Karpas-422 (cell line): ENCODE measurements at regions not wholly inside any gene's neighbourhood (a gene's known extent, or its start where the extent isn't known, plus 50 kb on each side); places are given as distances from the start of the nearest gene placed in this dataset.

Source experiments
- DNase-seq: peaks from one replicate; pipeline ENCODE4 v3.0.0-alpha.2; 2015
- H2AFZ ChIP-seq: fragments of 200-600 bp; sonication (generic); 2 replicates; pipeline ENCODE4 v1.6.1; 2014; ENCODE audit warnings: antibody characterized with exemption, low read length, mixed read lengths
- H3K27ac ChIP-seq: fragments of 200-600 bp; sonication (generic); 2 replicates; pipeline ENCODE4 v1.5.1; 2014; ENCODE audit warnings: mild to moderate bottlenecking, low read length, moderate library complexity
- H3K27me3 ChIP-seq: fragments of 200-600 bp; sonication (generic); 2 replicates; pipeline ENCODE4 v1.6.1; 2014; ENCODE audit warnings: low read length, mixed read lengths
- H3K36me3 ChIP-seq: fragments of 200-600 bp; sonication (generic); 2 replicates; pipeline ENCODE4 v1.6.1; 2014; ENCODE audit warnings: low read length, mixed read lengths; ENCODE audit not compliant: insufficient read depth
- H3K4me1 ChIP-seq: fragments of 200-600 bp; sonication (generic); 2 replicates; pipeline ENCODE4 v1.6.1; 2014; ENCODE audit warnings: mild to moderate bottlenecking, low read length, mixed read lengths
- H3K4me2 ChIP-seq: fragments of 200-600 bp; sonication (generic); 2 replicates; pipeline ENCODE4 v1.6.1; 2014; ENCODE audit warnings: low read length, low read depth, mild to moderate bottlenecking; ENCODE audit not compliant: poor library complexity, severe bottlenecking
- H3K4me3 ChIP-seq: fragments of 200-600 bp; sonication (generic); 2 replicates; pipeline ENCODE4 v1.5.1; 2014; ENCODE audit warnings: mild to moderate bottlenecking, antibody characterized with exemption, low read length, mixed read lengths
- H3K79me2 ChIP-seq: fragments of 200-600 bp; sonication (generic); 2 replicates; pipeline ENCODE4 v1.6.1; 2014; ENCODE audit warnings: mild to moderate bottlenecking, low read length, mixed read lengths
- H3K9ac ChIP-seq: fragments of 200-600 bp; sonication (generic); 2 replicates; pipeline ENCODE4 v1.6.0; 2014; ENCODE audit warnings: low read length
- H3K9me2 ChIP-seq: fragments of 200-600 bp; sonication (generic), shearing (Covaris generic); replicated peaks from 2 replicates; pipeline ENCODE4 v1.6.0; 2014; ENCODE audit warnings: mild to moderate bottlenecking, low read length, moderate library complexity; ENCODE audit not compliant: insufficient read depth
- H3K9me3 ChIP-seq: fragments of 300-700, 200-600 bp; sonication (generic); 2 replicates; pipeline ENCODE4 v1.6.1; 2014; ENCODE audit warnings: low read length, mixed read lengths
- H4K20me1 ChIP-seq: fragments of 200-600 bp; sonication (generic); 2 replicates; pipeline ENCODE4 v1.6.1; 2014; ENCODE audit warnings: mild to moderate bottlenecking, antibody characterized with exemption, low read length, low read depth; ENCODE audit not compliant: insufficient read depth

DNA sequence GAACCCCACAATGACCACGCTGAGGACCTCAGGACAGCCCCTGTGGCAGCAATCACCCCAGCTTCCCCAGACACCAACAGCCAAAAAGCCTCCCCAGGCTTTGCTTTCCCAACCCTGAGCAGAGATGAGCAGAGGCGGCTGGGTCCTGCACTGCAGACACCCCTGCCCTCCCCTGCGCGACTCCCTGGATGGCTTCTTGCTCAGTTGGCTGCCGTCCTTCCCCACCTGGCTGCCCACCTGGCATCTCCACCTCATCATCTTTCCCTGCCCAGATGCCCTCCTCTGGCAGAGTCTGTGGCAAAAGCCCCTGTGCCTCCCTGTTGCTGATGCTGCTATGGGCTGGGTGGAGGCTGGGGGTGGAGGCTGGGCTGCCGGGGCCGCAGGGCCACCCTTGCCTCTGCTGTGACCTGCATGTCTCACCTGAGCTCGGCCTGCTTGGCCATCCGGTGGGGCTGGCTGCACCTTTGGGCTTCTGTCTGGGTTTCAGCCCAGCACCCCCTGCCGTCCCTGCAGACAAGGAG, 567.7 kb downstream of the TCERG1L start:
- Histone ChIP-seq H3K36me3 (no peaks in the 10 kb centered on the region), H4K20me1 (no peaks in the 10 kb centered on the region), H3K27ac (no peak overlapping the region), H3K27me3 (no peaks in the 10 kb centered on the region), H3K79me2 (no peaks in the 10 kb centered on the region), H3K4me3 (no peak overlapping the region), H3K4me1 (no peaks in the 10 kb centered on the region), H2AFZ (no peak overlapping the region), H3K9ac (no peak overlapping the region), H3K9me3 (no peaks in the 10 kb centered on the region), H3K9me2 (no peaks in the 10 kb centered on the region), H3K4me2 (no peak overlapping the region)
- DNase-seq = no peak

DNA sequence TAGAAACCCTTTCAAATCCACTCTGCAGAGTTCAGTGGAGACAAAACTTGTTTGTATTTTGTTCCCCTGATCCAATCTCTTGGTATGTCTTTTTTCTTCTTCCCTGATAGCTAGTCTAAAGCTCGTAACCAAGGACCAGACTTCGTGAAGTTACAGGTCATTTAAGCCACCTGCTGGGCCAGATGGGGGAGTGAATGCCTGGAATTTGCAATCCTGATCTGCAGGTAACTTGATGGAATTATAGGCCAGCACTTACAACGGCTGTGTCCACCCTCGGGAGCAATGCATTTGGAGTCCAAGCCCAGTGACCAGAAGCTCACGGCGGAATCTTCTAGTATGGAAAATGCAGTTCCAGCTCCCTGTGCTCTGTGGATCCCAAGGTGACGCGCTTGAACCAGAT, 566.9 kb downstream of the TCERG1L start:
- H2AFZ ChIP-seq = no peak overlapping the region
- no peak overlapping the region for H3K4me2 ChIP-seq
- H3K9ac ChIP-seq = no peak overlapping the region
- no peak for DNase-seq
- no peaks in the 10 kb centered on the region for H3K9me2 ChIP-seq
- H3K36me3 ChIP-seq = no peaks in the 10 kb centered on the region
- no peaks in the 10 kb centered on the region for H3K4me1 ChIP-seq
- no peaks in the 10 kb centered on the region for H3K79me2 ChIP-seq
- no peaks in the 10 kb centered on the region for H4K20me1 ChIP-seq
- no peak overlapping the region for H3K4me3 ChIP-seq
- H3K27ac ChIP-seq = no peak overlapping the region
- no peaks in the 10 kb centered on the region for H3K27me3 ChIP-seq
- no peaks in the 10 kb centered on the region for H3K9me3 ChIP-seq

DNA sequence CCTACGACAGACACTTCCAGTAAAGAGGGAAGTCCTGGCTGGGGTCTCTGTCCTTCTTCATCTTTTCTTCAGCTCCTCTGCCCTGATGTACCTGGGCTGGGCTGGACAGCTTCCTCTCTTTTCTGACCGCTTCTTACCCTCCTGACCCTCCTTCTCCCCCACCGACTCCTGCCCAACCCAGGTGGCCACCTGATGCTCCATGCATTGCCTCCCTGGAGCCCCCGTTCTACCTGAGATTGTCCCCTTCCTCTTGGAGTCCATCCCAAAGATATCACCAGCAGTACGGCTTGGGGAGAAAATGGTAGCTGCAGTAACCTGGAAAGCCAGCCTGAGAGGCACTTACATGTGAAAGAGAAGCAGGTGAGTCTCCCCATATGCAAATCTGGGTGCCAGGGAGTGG, 566.3 kb downstream of the TCERG1L start:
- Histone ChIP-seq H3K4me1 (no peaks in the 10 kb centered on the region), H2AFZ (no peak overlapping the region), H3K4me3 (no peak overlapping the region), H4K20me1 (no peaks in the 10 kb centered on the region), H3K9me3 (no peaks in the 10 kb centered on the region), H3K9ac (no peak overlapping the region), H3K4me2 (no peak overlapping the region), H3K27ac (no peak overlapping the region), H3K36me3 (no peaks in the 10 kb centered on the region), H3K27me3 (no peaks in the 10 kb centered on the region), H3K79me2 (no peaks in the 10 kb centered on the region), H3K9me2 (no peaks in the 10 kb centered on the region)
- DNase-seq = no peak

DNA sequence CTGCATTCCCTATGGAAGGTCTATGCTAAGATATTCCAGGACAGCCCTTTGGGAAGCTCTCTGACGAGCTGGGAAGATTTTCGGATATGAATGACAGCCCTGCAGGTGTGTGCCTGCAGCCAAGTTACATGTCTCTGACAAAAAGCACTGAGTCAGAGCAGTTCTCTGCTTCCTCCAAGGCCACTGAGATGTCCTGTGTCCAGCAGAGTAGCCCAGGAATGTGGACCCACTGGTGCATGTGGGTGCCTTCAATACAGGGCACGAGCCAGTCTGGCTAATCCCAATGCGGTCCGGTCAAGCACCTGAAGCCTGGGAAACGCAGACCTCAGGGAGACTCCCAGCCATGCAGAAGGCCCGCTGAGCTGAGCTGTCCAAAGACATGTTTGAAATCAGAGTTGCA, 565.7 kb downstream of the TCERG1L start:
- Histone ChIP-seq H3K27me3 (no peaks in the 10 kb centered on the region), H3K9me2 (no peaks in the 10 kb centered on the region), H3K9me3 (no peaks in the 10 kb centered on the region), H4K20me1 (no peaks in the 10 kb centered on the region), H3K4me1 (no peaks in the 10 kb centered on the region), H3K79me2 (no peaks in the 10 kb centered on the region), H3K4me2 (no peak overlapping the region), H3K36me3 (no peaks in the 10 kb centered on the region), H3K9ac (no peak overlapping the region), H3K27ac (no peak overlapping the region), H3K4me3 (no peak overlapping the region), H2AFZ (no peak overlapping the region)
- DNase-seq = no peak

DNA sequence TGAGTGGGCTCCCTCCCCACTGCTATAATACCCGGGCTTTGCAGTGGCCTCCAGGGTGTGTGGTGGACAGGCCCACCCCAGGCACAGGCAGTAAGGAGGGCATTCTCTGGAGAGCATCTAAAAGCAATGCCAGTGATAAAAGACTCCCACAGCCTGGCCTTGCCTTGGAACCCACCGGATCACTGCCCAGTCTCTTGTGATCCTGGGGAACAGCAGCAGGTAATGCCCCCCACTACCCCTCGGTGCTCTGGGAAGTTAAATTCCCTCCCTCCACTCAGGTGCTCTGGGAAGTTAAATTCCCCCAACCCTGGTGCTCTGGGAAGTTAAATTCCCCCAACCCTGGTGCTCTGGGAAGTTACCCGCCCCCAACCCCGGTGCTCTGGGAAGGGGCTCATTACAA, 565.2 kb downstream of the TCERG1L start:
- Histone ChIP-seq H3K4me2 (no peak overlapping the region), H3K79me2 (no peaks in the 10 kb centered on the region), H3K9me3 (no peaks in the 10 kb centered on the region), H3K4me1 (no peaks in the 10 kb centered on the region), H3K27me3 (no peaks in the 10 kb centered on the region), H3K9ac (no peak overlapping the region), H2AFZ (no peak overlapping the region), H3K36me3 (no peaks in the 10 kb centered on the region), H3K4me3 (no peak overlapping the region), H3K9me2 (no peaks in the 10 kb centered on the region), H4K20me1 (no peaks in the 10 kb centered on the region), H3K27ac (no peak overlapping the region)
- DNase-seq = no peak

DNA sequence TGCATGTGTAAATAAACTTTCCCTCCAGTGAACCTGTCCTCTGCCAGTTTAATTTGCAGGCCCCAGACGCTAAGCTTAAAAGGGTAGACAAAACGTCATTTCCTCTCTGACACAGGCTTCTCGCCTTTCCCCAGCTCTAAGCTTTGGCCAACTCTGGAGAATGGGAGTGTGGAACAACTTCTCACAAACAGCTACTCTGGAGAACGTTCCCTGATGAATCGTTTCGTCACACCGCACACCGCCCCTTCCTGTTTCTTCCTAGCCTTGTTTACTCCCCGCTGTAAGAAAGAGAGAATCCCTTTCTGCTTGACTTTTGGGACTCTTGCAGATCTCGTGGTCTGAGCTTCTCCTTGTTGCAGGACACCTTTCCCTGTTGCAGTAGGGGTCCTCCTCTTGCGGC, 564.2 kb downstream of the TCERG1L start:
- Histone ChIP-seq H3K27me3 (no peaks in the 10 kb centered on the region), H3K79me2 (no peaks in the 10 kb centered on the region), H3K9ac (no peak overlapping the region), H3K36me3 (no peaks in the 10 kb centered on the region), H3K9me2 (no peaks in the 10 kb centered on the region), H3K27ac (no peak overlapping the region), H3K4me3 (no peak overlapping the region), H3K9me3 (no peaks in the 10 kb centered on the region), H2AFZ (no peak overlapping the region), H4K20me1 (no peaks in the 10 kb centered on the region), H3K4me1 (no peaks in the 10 kb centered on the region), H3K4me2 (no peak overlapping the region)
- DNase-seq = no peak

DNA sequence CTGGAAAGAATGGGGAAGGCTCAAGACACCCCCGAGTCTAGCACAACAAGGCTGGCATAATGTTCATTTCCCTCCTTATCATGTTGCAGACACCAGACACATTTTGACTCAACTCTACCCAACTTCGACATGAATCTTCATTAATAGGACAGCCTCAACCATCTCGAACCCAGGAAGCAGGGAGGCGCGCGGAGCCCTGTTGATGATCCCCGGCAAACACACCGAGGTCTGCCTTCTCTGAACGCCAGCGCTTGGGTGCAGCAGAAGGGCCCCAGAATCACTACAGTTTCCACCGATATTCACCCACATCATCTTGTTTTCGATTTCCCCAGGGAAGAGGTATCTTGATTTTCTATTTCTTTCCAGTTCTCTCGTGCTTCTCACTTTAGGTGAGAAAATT, 563.6 kb downstream of the TCERG1L start:
- no peak overlapping the region for H3K4me2 ChIP-seq
- no peaks in the 10 kb centered on the region for H3K9me2 ChIP-seq
- H3K9me3 ChIP-seq = no peaks in the 10 kb centered on the region
- H3K4me1 ChIP-seq = no peaks in the 10 kb centered on the region
- no peak overlapping the region for H3K27ac ChIP-seq
- H3K27me3 ChIP-seq = no peaks in the 10 kb centered on the region
- H3K4me3 ChIP-seq = no peak overlapping the region
- H3K36me3 ChIP-seq = no peaks in the 10 kb centered on the region
- DNase-seq = no peak
- H2AFZ ChIP-seq = no peak overlapping the region
- H3K79me2 ChIP-seq = no peaks in the 10 kb centered on the region
- no peaks in the 10 kb centered on the region for H4K20me1 ChIP-seq
- no peak overlapping the region for H3K9ac ChIP-seq

DNA sequence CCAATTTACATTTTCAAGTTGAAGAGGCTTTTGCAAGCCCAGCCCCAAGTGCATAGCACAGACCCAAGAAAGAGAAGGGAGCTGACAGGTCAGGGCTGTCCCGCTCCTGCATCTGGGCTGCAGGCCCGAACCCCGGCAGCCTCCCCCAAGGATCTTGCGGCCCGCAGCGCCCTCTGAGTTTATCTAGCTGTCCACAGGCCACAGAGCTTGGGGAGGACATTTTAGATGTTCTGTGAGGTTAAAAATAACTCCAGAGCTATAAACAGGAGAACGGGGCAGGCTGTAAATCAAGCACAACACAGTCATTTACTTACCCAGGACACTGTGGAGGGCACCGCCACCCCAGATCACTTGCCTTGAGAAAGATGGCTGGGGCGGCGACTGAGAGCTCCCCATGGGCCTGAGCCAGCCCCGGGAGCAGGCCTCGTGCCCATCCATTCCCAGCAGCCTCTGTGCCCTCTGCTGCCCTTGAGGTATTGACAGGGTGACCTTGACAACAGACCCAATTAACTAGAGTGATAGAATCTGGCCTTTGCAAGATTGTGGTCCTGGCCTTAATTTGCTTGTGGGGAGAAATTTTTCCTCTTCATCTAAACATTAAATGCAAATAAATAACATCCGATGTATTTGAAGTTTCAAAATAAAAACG, 563.0 kb downstream of the TCERG1L start:
- Histone ChIP-seq H3K9ac (no peak overlapping the region), H4K20me1 (no peaks in the 10 kb centered on the region), H3K4me2 (no peak overlapping the region), H2AFZ (no peak overlapping the region), H3K9me3 (no peaks in the 10 kb centered on the region), H3K27me3 (no peaks in the 10 kb centered on the region), H3K4me3 (no peak overlapping the region), H3K79me2 (no peaks in the 10 kb centered on the region), H3K27ac (no peak overlapping the region), H3K36me3 (no peaks in the 10 kb centered on the region), H3K4me1 (no peaks in the 10 kb centered on the region), H3K9me2 (no peaks in the 10 kb centered on the region)
- no peak for DNase-seq
